ENCODE measurements at regions not wholly inside any gene's neighbourhood (a gene's known extent, or its start where the extent isn't known, plus 50 kb on each side); places are given as distances from the start of the nearest gene placed in this dataset.

- TF ChIP-seq CTCF (conservative IDR thresholded peaks at IDR 0.05; ENCODE audit: low read depth, low read length) (peak; percentile 55), EZH2 (IDR thresholded peaks at IDR 0.05; ENCODE audit: low read length, unreplicated experiment) (no peak)
Measured at GRCh38 chr16:74034862-74035261, 261.8 kb upstream of the PSMD7 start.

Data from PC-3 (cell line).